SK-MEL-5 (cell line): ENCODE measurements at regions not wholly inside any gene's neighbourhood (a gene's known extent, or its start where the extent isn't known, plus 50 kb on each side); places are given as distances from the start of the nearest gene placed in this dataset.
"Not testable (repeated sequence)": the region's sequence is repeated elsewhere in the genome, so short reads cannot be mapped to it uniquely, and the experiment has no call there.

ENCODE experiments used
- DNase-seq: peaks from one replicate; pipeline ENCODE4 v3.0.0-alpha.2; 2016; ENCODE audit warnings: low read depth, low spot score
- in situ Hi-C: cut with HindIII; loops from 2 replicates; pipeline ENCODE4 v1.10.0; 2016; ENCODE audit warnings: low sequenced_read_pairs, high pct_unique_total_duplicates, low pct_unique_long_range_greater_than_20kb

DNA sequence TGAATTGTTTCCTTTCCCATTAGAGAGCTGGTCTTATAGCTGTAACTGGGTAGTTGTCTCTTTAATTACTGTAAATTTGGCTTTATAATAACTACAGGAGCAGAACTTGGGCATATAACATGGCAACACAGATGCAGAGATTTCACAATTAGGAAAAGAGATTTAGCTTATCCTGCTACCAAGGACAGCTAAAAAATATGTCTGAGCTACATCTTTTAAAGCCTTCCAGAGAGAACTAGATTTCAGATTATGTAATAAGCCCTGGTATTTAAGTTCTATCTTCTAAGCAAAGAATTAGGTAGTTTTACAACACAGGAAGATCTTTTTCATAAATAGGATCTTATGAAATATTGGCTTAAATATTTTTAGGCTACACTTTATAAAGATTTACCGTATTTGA is 313.8 kb downstream of the S1PR1 start:
- no peak for DNase-seq
- in situ Hi-C loops: no loop called here

GRCh38 chr1:101566883-101567538 is 330.2 kb downstream of the S1PR1 start:
- in situ Hi-C loops: no loop called here
- no peak for DNase-seq

GRCh38 chr1:101567582-101568189 is 330.9 kb downstream of the S1PR1 start:
- in situ Hi-C loops: no loop called here

GRCh38 chr1:101587741-101588140 is 350.9 kb downstream of the S1PR1 start:
- in situ Hi-C loops: no loop called here
- DNase-seq: no peak

More at GRCh38 chr1:101567582-101568189, 330.9 kb downstream of the S1PR1 start:
- DNase-seq: peak; percentile 60

DNA sequence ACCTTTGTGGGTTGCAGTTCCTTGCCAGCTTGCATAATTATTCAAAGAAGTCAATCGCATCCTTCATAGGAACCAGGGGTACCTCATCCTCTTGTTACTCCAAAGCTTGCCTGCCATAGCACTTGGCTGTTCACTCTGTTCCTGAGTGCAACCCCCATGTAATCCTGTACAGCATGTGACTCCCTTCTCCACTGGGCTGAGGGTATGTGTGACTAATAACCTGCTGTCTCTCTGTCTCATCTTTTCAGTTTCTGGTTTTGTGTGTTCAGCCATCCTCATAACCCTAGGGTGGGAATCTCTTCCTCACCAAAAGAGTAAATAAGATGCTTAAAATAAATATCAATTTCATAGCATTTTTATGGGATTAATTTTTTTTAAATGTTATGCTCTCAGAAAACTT is 351.9 kb downstream of the S1PR1 start:
- DNase-seq: no peak

DNA sequence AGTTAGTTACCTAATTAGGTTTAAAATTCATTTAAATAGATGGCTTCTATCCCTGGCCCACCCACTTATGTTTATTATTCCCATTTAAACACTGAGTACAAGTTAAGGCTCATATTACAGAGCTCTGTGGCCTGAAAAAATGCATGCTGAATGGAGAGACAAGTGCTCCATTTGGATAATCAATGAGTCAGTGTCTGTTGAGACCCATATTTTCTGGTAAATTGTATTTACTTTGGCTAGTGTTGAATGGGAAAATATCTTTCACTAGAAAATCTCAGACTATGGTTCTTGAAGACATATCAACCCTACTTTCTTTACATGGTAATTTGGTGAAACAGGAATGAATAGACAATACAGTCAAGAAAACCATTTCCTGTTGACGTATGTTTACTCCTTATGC is 356.0 kb downstream of the S1PR1 start:
- in situ Hi-C loops: no loop called here
- peak; percentile 5 for DNase-seq

More for the DNA sequence above, 351.9 kb downstream of the S1PR1 start:
- in situ Hi-C loops: no loop called here

DNA sequence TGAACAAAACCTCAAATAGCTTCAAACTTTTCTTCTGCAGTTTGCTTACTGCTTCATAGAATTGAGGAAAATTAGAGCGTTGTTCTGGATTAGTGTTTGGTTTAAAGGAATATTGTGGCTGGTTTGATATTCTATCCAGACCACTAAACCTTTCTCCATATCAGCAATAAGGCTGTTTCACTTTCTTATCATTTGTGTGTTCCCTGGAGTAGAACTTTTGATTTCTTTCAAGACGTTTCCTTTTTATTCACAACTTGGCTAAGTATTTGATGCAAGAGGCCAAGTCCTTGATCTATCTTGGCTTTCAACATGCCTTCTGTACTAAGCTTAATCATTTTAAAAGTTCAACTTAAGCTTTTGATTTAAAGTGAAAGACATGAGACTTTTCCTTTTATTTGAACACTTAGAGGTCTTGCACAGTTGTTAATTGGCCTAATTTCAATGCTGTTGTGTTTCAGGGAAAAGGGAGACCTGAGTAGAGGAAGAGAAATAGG is 359.1 kb downstream of the S1PR1 start:
- DNase-seq: no peak
- in situ Hi-C loops: no loop called here

GRCh38 chr1:101600615-101601014 is 363.8 kb downstream of the S1PR1 start:
- DNase-seq, in situ Hi-C loops: not testable (repeated sequence)

DNA sequence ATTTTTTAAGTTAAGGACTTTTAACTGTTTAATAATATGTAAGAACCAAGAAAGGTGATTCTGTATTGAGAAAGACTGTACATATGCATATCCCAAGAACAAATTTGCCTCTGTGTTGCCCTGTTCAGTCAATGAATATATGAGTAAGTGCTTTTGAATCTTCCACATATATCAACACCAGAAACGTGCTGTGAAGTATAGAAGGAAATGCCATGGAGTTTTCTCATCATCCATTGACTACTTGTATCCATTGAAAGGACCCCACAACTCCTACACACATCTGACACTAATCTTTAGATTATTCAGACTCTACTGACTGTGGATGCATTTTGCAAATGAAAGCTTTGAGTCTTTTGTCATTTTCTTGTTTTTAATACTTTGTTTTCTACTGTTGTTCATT is 366.9 kb downstream of the S1PR1 start:
- in situ Hi-C loops: no loop called here
- no peak for DNase-seq

GRCh38 chr1:101605878-101606277 is 369.1 kb downstream of the S1PR1 start:
- DNase-seq: no peak
- in situ Hi-C loops: no loop called here

DNA sequence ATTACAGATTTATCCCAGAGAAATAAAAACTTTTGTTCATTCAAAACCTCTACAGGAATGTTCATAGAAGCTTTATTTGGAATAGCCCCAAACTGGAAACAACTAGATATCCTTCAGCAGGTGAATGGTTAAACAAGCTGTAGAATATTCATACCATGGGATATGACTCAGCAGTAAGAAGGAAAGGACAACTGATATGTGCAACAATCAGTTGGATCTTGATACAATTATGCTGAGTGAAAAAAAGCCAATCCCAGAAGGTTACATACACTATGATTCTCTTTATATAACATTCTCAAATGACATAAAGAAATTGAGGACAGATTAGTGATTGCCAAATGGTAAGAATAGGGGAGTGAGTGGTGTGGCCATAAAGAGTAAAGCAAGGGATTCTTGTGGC is 376.7 kb downstream of the S1PR1 start:
- DNase-seq: no peak
- in situ Hi-C loops: no loop called here

- no peak for DNase-seq
- in situ Hi-C loops: no loop called here
Observed at GRCh38 chr1:101618900-101619299, 377.8 kb downstream of the OLFM3 start.

DNA sequence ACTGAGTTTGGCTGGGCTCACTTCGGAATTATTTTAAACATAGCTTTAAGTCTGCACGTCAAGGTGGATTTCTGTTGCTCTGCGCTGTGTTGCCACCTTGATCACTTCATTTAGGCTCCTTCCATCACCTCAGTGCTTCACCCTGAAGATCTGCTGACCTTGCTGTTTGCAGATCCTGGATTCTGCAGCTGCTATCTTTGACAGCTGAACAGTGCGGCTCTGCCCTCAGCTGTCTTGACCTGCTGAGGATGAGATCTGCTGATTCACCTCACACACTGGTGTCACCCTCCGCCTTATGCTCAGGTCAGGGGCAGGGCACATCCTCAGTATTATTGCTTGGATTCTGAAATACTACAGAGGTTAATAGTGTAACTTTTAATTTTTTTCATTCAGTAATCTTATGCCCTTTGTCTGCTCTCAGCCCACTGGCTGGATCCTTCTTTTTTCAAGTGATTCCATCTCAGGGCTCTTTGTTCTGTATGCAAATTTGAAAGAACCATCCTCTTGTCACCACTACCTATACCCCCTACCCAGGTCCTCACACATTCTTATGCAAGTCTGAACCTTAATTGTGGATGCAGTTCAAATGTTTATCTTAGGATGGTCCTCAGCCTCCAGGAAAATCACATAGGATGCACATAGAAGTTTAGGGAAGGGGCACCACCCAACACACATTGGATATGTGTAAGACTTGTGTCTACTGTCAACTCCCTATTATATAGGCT is 364.0 kb downstream of the OLFM3 start:
- in situ Hi-C loops: no loop called here
- no peak for DNase-seq

- in situ Hi-C loops: no loop called here
- no peak for DNase-seq
Observed at GRCh38 chr1:101645810-101646209, 350.9 kb downstream of the OLFM3 start.

- in situ Hi-C loops: no loop called here
Observed at GRCh38 chr1:101652484-101652883, 344.2 kb downstream of the OLFM3 start.

DNA sequence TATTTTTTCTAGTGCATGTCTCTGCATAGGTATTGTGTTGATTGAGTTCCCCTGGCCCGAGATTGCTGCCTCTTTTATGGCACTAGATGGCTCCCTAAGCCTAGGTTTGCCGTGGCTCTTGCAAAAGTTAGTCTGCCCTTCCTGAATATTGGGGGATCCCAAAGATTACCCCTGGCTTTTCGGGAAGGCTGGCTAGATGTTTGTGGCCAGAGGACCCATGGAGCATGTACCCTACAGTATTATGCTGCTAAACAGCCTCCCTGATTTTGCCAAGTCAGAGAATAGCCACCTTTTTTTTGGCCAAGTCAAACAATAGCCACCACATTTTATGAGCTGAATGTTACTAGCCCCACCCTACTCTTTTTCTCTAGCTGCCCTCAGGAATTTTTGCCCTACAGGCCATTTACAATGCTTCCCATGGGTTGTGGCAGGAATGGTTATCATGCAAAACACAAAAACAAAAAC is 343.2 kb downstream of the OLFM3 start:
- DNase-seq: peak; percentile 59
- in situ Hi-C loops: no loop called here

More at GRCh38 chr1:101652484-101652883, 344.2 kb downstream of the OLFM3 start:
- DNase-seq: no peak

DNA sequence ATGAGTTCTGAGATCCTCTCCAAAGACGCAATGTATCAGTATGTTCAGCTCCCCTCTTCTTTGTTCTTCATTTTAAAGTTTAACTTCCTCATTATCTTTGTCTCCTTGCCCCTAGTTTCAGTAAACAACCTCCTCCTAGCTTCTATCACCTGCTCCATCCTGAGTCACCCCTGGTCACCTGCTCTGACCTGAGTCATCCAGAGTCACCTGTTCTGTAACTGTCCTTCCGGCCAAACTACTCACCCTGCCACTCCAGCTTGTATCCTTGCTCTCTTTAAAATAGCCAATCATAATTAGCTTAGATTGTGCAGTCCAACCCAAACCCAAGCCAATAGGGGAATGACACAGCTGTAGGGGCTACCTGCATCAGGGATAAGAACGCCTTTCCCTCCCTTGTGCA is 332.0 kb downstream of the OLFM3 start:
- in situ Hi-C loops: no loop called here

GRCh38 chr1:101667761-101668160 is 329.0 kb downstream of the OLFM3 start:
- in situ Hi-C loops: no loop called here
- DNase-seq: no peak

More for the DNA sequence above, 332.0 kb downstream of the OLFM3 start:
- DNase-seq: no peak
